MM.1S (cell line): ENCODE measurements at regions not wholly inside any gene's neighbourhood (a gene's known extent, or its start where the extent isn't known, plus 50 kb on each side); places are given as distances from the start of the nearest gene placed in this dataset.

Experiments used
- DNase-seq: peaks from one replicate; pipeline ENCODE4 v3.0.0-alpha.2; 2015
- H2AFZ ChIP-seq: fragments of 300-600 bp; sonication (generic); 2 replicates; pipeline ENCODE4 v1.6.0; 2016; ENCODE audit warnings: antibody characterized with exemption, low read length
- H3F3A ChIP-seq: fragments of 300-600 bp; sonication (generic); 2 replicates; pipeline ENCODE4 v1.6.1; 2016; ENCODE audit warnings: mild to moderate bottlenecking, antibody characterized with exemption, low read length, moderate library complexity, mixed read lengths; ENCODE audit not compliant: insufficient read depth
- H3K27ac ChIP-seq: fragments of 300-600 bp; sonication (generic); 2 replicates; pipeline ENCODE4 v1.5.1; 2016; ENCODE audit warnings: mild to moderate bottlenecking, low read length
- H3K27me3 ChIP-seq: fragments of 300-600 bp; sonication (generic); replicated peaks from 2 replicates; pipeline ENCODE4 v1.6.0; 2016; ENCODE audit warnings: low read length; ENCODE audit not compliant: insufficient read depth
- H3K36me3 ChIP-seq: fragments of 300-600 bp; sonication (generic); replicated peaks from 2 replicates; pipeline ENCODE4 v1.6.1; 2016; ENCODE audit warnings: mild to moderate bottlenecking, low read length, mixed read lengths; ENCODE audit not compliant: insufficient read depth
- H3K4me1 ChIP-seq: fragments of 300-600 bp; sonication (generic); 2 replicates; pipeline ENCODE4 v1.6.1; 2016; ENCODE audit warnings: low read length, mixed read lengths
- H3K4me2 ChIP-seq: fragments of 300-600 bp; sonication (generic); 2 replicates; pipeline ENCODE4 v1.6.0; 2016; ENCODE audit warnings: low read depth, low read length
- H3K4me3 ChIP-seq: fragments of 300-600 bp; sonication (generic); 2 replicates; pipeline ENCODE4 v1.5.1; 2016; ENCODE audit warnings: low read length, mixed read lengths
- H3K79me2 ChIP-seq: fragments of 300-600 bp; sonication (generic); 2 replicates; pipeline ENCODE4 v1.6.1; 2016; ENCODE audit warnings: mixed run types, low read length, mixed read lengths
- H3K9ac ChIP-seq: fragments of 300-600 bp; sonication (generic); 2 replicates; pipeline ENCODE4 v1.6.1; 2016; ENCODE audit warnings: low read length, mixed read lengths
- H3K9me2 ChIP-seq: fragments of 300-600 bp; sonication (generic); replicated peaks from 2 replicates; pipeline ENCODE4 v1.6.1; 2016; ENCODE audit warnings: mild to moderate bottlenecking, low read length, mixed read lengths; ENCODE audit not compliant: insufficient read depth
- H3K9me3 ChIP-seq: fragments of 300-600 bp; sonication (generic); replicated peaks from 2 replicates; pipeline ENCODE4 v1.6.1; 2016; ENCODE audit warnings: mild to moderate bottlenecking, low read length, mixed read lengths; ENCODE audit not compliant: insufficient read depth
- H4K20me1 ChIP-seq: fragments of 300-600 bp; sonication (generic); 2 replicates; pipeline ENCODE4 v1.6.1; 2016; ENCODE audit warnings: mild to moderate bottlenecking, low read length, moderate library complexity, mixed read lengths; ENCODE audit not compliant: insufficient read depth
- CTCF ChIP-seq: fragments of 300-600 bp; sonication (generic); IDR thresholded peaks from 2 replicates; pipeline ENCODE4 v1.5.1; 2016; ENCODE audit warnings: antibody characterized with exemption, low read length, mixed read lengths
- EZH2 ChIP-seq: fragments of 300-600 bp; sonication (generic); optimal IDR thresholded peaks from 2 replicates; pipeline ENCODE3; 2017; ENCODE audit warnings: low read depth, mild to moderate bottlenecking, antibody characterized with exemption, low read length, mixed read lengths
- EZH2phosphoT487 ChIP-seq: fragments of 300-600 bp; sonication (generic); IDR thresholded peaks from 2 replicates; pipeline ENCODE4 v1.6.1; 2018; ENCODE audit warnings: antibody characterized with exemption, low read length

GRCh38 chr7:26515314-26515842, 223.7 kb downstream of the SNX10 start:
- Histone ChIP-seq H3K27me3 (no peaks in the 10 kb centered on the region), H3K9me2 (no peaks in the 10 kb centered on the region), H3K4me1 (no peaks in the 10 kb centered on the region), H3F3A (no peaks in the 10 kb centered on the region), H4K20me1 (no peaks in the 10 kb centered on the region), H3K79me2 (no peaks in the 10 kb centered on the region), H2AFZ (no peak overlapping the region), H3K4me2 (no peak overlapping the region), H3K9ac (no peak overlapping the region), H3K27ac (no peak overlapping the region), H3K4me3 (no peak overlapping the region), H3K9me3 (no peaks in the 10 kb centered on the region), H3K36me3 (no peaks in the 10 kb centered on the region)
- peak; percentile 10 for DNase-seq
- TF ChIP-seq EZH2 = no peak
- TF ChIP-seq CTCF = no peak
- TF ChIP-seq EZH2phosphoT487 = no peak

- no peaks in the 10 kb centered on the region for H3K36me3 ChIP-seq
- no peak overlapping the region for H3K27ac ChIP-seq
- no peak overlapping the region for H3K4me3 ChIP-seq
- H4K20me1 ChIP-seq = no peaks in the 10 kb centered on the region
- H3K9me2 ChIP-seq = no peaks in the 10 kb centered on the region
- H3K4me1 ChIP-seq = no peaks in the 10 kb centered on the region
- TF ChIP-seq EZH2phosphoT487 = no peak
- H3K9me3 ChIP-seq = no peaks in the 10 kb centered on the region
- H3F3A ChIP-seq = no peaks in the 10 kb centered on the region
- H2AFZ ChIP-seq = no peak overlapping the region
- DNase-seq = no peak
- no peaks in the 10 kb centered on the region for H3K27me3 ChIP-seq
- no peak overlapping the region for H3K4me2 ChIP-seq
- H3K79me2 ChIP-seq = no peaks in the 10 kb centered on the region
- H3K9ac ChIP-seq = no peak overlapping the region
Observed at GRCh38 chr7:26520483-26520882, 228.8 kb downstream of the SNX10 start.

GRCh38 chr7:26522633-26523032, 231.0 kb downstream of the SNX10 start:
- H3K9ac ChIP-seq = no peak overlapping the region
- H3K27ac ChIP-seq = no peak overlapping the region
- TF ChIP-seq EZH2 = no peak
- TF ChIP-seq EZH2phosphoT487 = no peak
- H3K4me3 ChIP-seq = no peak overlapping the region
- H3F3A ChIP-seq = no peaks in the 10 kb centered on the region
- H3K9me3 ChIP-seq = no peaks in the 10 kb centered on the region
- H3K27me3 ChIP-seq = no peaks in the 10 kb centered on the region
- DNase-seq = no peak
- no peak overlapping the region for H3K4me2 ChIP-seq
- H2AFZ ChIP-seq = no peak overlapping the region
- no peaks in the 10 kb centered on the region for H3K9me2 ChIP-seq
- no peaks in the 10 kb centered on the region for H4K20me1 ChIP-seq
- H3K4me1 ChIP-seq = no peaks in the 10 kb centered on the region
- H3K79me2 ChIP-seq = no peaks in the 10 kb centered on the region
- no peaks in the 10 kb centered on the region for H3K36me3 ChIP-seq

- no peak for DNase-seq
- Histone ChIP-seq H3K27me3 (no peaks in the 10 kb centered on the region), H3K9me3 (no peaks in the 10 kb centered on the region), H2AFZ (no peak overlapping the region), H3K9me2 (no peaks in the 10 kb centered on the region), H3K9ac (no peak overlapping the region), H3F3A (no peaks in the 10 kb centered on the region), H3K79me2 (no peaks in the 10 kb centered on the region), H3K4me1 (no peaks in the 10 kb centered on the region), H4K20me1 (no peaks in the 10 kb centered on the region), H3K4me2 (no peak overlapping the region), H3K4me3 (no peak overlapping the region), H3K27ac (no peak overlapping the region), H3K36me3 (no peaks in the 10 kb centered on the region)
- TF ChIP-seq CTCF (no peak), EZH2phosphoT487 (no peak), EZH2 (no peak)
Observed at GRCh38 chr7:26525398-26526264, 234.0 kb downstream of the SNX10 start.
